ENCODE measurements at regions not wholly inside any gene's neighbourhood (a gene's known extent, or its start where the extent isn't known, plus 50 kb on each side); places are given as distances from the start of the nearest gene placed in this dataset.

GRCh38 chr1:217025381-217025780, 302.2 kb upstream of the ESRRG start:
- BruUV-seq (replicated peaks), result no TSS peak
- Histone ChIP-seq H2BK15ac (ENCODE audit: low read depth, low read length) (no peak overlapping the region), H4K20me1 (ENCODE audit: insufficient read depth, low read length) (no peaks in the 10 kb centered on the region), H2AK9ac (replicated peaks; ENCODE audit: low read depth, low read length, poor library complexity) (no peak overlapping the region), H3K4me1 (ENCODE audit: control insufficient read depth, insufficient read depth, low read length) (peaks cover 5% of the 10 kb centered on the region), H3K9ac (ENCODE audit: low read depth, low read length) (no peak overlapping the region), H2BK20ac (ENCODE audit: low read depth, low read length) (no peak overlapping the region), H3K9me3 (ENCODE audit: control insufficient read depth, insufficient read depth, low read length) (no peaks in the 10 kb centered on the region), H2AFZ (replicated peaks; ENCODE audit: low read length, poor library complexity) (no peak overlapping the region), H3K27ac (ENCODE audit: insufficient read depth, low read length) (no peak overlapping the region), H2BK120ac (ENCODE audit: low read depth, low read length) (no peak overlapping the region), H3K4me2 (ENCODE audit: low read depth, low read length) (no peak overlapping the region), H4K5ac (ENCODE audit: low read depth, low read length) (no peak overlapping the region), H4K91ac (ENCODE audit: insufficient read depth, low read depth, low read length) (no peak overlapping the region), H3K14ac (replicated peaks; ENCODE audit: low read depth, low read length) (no peak overlapping the region), H4K8ac (ENCODE audit: low read depth in 2 of 2, low read length in 2 of 2) (no peak overlapping the region), H3K23ac (ENCODE audit: low read depth, low read length) (no peak overlapping the region), H3K9me1 (ENCODE audit: insufficient read depth, low read length) (no peaks in the 10 kb centered on the region; the same call in 1 of the 2 replicates), H3K36me3 (ENCODE audit: control insufficient read depth, insufficient read depth, low read length) (no peaks in the 10 kb centered on the region), H3K79me1 (ENCODE audit: low read depth in 1 of 2, low read length in 2 of 2) (no peaks in the 10 kb centered on the region), H2AK5ac (ENCODE audit: low read depth, low read length) (no peak overlapping the region), H3K56ac (ENCODE audit: extremely low read depth, insufficient read depth, low read length) (no peak overlapping the region), H2BK5ac (ENCODE audit: low read depth, low read length, poor library complexity, severe bottlenecking) (no peak overlapping the region), H3K4ac (ENCODE audit: low read depth, low read length) (no peak overlapping the region), H3K18ac (ENCODE audit: low read depth, low read length) (no peak overlapping the region), H3K27me3 (ENCODE audit: control insufficient read depth, insufficient read depth, low read length) (no peaks in the 10 kb centered on the region), H3K4me3 (ENCODE audit: insufficient read depth, low read depth, low read length) (no peak overlapping the region)
- CTCF ChIA-PET, result no interaction called here
- no peak for ATAC-seq (ENCODE audit: low read depth)
- DNase-seq, result no peak
- intact Hi-C loops (cut with micrococcal nuclease) (no loop called here), in situ Hi-C loops (cut with MboI; ENCODE audit: low sequenced_read_pairs) (no loop called here), dilution Hi-C loops (cut with HindIII; ENCODE audit: low sequenced_read_pairs, unreplicated experiment) (no loop called here)
- POLR2A ChIA-PET (ENCODE audit: unreplicated experiment), result no interaction called here
- TF ChIP-seq ELK1 (IDR thresholded peaks at IDR 0.05; ENCODE audit: borderline replicate concordance, low read depth, low read length) (no peak), NFE2L2 (IDR thresholded peaks at IDR 0.05; ENCODE audit: low read depth, low read length) (no peak), SMC3 (IDR thresholded peaks at IDR 0.05; ENCODE audit: low read depth, low read length) (no peak), RFX5 (IDR thresholded peaks at IDR 0.05; ENCODE audit: low read depth, low read length) (no peak), CHD1 (IDR thresholded peaks at IDR 0.05; ENCODE audit: low read depth, low read length) (no peak), BHLHE40 (IDR thresholded peaks at IDR 0.05; ENCODE audit: low read depth, low read length) (no peak), CEBPB (IDR thresholded peaks at IDR 0.05; ENCODE audit: low read depth, low read length) (no peak), MAFK (IDR thresholded peaks at IDR 0.05; ENCODE audit: low read depth, low read length) (no peak), POLR2A (IDR thresholded peaks at IDR 0.05; ENCODE audit: low read depth, low read length) (no peak)

All from IMR-90 (cell line).